EH (cell line): ENCODE measurements at regions not wholly inside any gene's neighbourhood (a gene's known extent, or its start where the extent isn't known, plus 50 kb on each side); places are given as distances from the start of the nearest gene placed in this dataset.

Source experiments
- DNase-seq: peaks from one replicate; pipeline ENCODE4 v3.0.0-alpha.2; 2015; ENCODE audit warnings: low read depth

DNA sequence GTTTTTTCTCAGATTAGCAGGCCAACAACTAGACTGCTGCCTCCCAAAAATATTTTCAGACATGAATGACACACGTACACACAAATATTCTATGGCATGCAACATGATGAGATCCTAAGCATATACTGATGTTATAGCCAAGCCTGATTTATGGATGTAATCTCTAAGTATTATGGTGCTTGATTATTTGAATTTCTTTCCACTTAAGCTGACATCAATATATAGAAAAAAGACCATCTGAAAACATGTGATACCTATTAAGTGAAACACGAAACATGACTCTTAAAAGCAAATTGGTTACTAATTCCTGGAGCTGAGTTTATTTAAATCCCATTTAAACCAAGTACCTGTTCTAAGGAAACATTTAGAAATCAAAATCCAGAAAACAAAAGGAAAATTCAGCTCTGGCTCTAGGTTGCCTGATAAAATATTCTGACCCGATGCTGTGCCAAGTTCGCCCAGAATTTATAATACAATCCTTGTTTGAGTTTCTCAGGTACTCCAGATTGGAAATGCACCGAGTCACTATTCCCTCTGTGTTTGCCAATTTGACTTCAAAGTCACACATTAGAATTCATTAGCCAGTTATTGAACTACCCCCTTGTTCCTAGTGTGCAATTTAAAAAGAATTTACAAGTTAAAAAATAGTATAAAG lies 548.6 kb downstream of the CSNK1G3 start:
- DNase-seq: no peak

- DNase-seq: no peak
Observed at GRCh38 chr5:124060011-124060410, 548.0 kb downstream of the CSNK1G3 start.

- no peak for DNase-seq
Observed at GRCh38 chr5:124059200-124059599, 547.2 kb downstream of the CSNK1G3 start.

GRCh38 chr5:124057724-124058231 lies 545.8 kb downstream of the CSNK1G3 start:
- DNase-seq: no peak

DNA sequence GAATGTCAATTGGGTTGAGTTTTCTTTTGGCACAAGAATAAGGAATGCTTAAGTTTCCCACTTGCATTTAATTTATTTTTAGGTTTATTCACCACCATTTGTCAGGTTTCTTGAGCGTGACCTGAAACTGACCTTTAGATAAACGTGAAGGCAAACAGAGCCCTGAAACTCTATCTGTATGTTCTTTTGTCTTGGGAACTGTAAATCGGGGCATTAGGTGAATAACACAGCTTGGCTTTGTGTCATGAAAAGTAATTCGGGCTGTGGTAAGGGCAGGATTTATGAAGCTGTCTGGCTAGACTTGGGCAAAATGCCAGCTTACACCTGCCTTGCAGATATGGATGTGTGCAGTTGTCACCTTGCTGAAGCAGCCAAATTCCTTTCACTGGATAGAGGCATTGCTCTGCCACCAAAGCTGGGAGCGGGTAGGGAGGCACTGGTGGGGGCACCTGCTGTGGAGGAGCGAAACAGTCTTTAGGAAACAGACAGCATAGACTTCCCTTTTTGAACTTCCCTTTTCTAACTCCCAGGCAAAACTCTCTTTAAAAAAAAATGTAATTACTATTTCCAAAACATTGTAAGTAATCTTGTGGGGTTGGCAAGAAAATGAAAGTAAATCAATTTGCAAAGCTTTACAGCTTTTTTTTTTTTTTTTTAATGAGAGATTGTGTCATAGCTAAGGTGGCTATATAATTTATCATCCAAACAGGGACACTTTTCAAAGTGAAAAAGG lies 545.2 kb downstream of the CSNK1G3 start:
- DNase-seq: no peak

DNA sequence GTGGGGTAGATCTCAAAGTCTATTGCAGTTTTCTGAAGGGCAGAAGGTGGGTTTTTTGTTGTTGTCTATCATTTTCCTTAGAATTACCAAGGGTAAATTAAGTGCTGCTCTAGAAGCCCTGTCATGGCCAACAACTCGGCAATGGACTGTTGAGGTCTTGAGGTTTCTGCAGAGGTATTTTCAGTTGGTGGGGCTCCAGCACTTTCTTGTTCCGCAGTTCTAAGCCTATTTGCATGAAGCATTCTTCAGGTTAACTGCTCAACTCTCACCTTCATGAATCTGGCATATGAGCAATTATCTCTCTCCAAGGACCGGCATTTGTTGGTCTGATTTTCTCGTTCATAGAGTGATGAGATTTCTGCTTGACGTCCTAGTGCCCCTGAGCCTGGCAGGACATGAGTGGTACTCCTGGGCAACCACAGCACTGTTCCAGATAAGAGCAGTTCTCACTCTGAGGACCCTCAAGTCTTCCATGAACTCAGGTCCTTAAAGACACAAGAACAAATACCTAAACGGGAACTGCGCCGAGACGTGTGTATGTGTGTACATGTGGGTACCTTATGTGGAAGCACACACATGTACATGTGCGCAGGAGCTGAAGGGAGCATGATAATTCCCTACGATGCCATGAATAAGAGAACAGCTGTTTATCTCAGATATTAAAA lies 544.5 kb downstream of the CSNK1G3 start:
- no peak for DNase-seq

DNA sequence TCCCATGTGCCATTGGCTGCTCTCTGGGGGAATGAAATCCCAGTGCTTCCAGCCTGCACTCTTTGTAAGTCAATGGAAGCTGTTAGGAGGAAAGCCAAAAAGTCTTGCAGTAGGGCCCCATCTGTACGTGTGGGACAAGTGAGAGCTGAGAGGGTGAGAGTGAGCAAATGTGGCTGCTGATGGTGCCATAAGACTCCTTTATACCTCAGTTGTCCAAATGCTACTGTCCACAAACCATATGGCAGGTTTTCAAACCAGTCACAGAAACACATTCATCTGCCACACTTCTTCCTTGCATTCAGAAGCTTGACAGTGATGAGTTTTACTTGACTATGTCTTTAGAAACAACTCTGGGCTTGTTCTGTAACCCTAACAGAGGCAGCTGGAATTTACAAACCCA lies 543.8 kb downstream of the CSNK1G3 start:
- DNase-seq: no peak

DNA sequence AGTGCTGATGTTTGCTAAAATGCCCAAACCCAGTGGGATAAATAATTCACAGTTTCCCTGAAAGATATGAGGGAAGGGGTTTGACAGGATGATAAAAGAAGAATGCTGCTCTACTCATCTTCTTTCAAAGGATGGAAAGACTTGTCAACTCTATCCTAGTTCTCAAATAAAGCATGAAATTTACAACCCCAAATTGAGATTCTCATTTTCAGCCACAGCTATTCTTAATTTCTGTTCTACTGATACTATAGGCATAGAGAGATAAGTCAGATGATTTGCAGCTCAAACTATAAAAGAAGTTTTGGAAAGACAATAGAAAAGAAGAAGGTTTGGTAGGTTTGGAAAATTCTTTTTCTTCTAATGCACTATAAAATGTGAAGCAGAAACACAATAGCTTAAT lies 542.6 kb downstream of the CSNK1G3 start:
- DNase-seq: no peak

GRCh38 chr5:124053340-124053739 lies 541.4 kb downstream of the CSNK1G3 start:
- DNase-seq: no peak

- no peak for DNase-seq
Observed at GRCh38 chr5:124052201-124052600, 540.2 kb downstream of the CSNK1G3 start.

GRCh38 chr5:124050120-124050770 lies 538.3 kb downstream of the CSNK1G3 start:
- DNase-seq: no peak

GRCh38 chr5:124045412-124045811 lies 533.4 kb downstream of the CSNK1G3 start:
- no peak for DNase-seq

DNA sequence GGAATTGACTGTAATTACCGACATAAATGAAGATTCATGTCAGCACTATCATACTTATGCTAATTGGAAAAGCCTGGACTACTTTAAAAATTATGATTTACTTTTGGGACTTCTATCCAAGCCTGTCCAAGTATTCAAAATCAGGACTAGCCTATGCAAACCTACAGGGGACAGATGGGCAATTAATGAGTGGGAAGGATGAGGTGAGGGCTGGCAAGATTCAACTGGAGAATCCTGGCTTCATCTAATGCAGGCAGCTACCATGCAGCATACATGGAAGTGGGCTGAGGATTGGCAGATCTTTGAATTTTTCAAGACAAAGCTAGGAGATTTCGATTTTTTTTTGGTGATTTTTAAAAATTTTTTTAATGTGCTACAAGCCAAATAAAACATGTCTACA lies 532.6 kb downstream of the CSNK1G3 start:
- DNase-seq: no peak

DNA sequence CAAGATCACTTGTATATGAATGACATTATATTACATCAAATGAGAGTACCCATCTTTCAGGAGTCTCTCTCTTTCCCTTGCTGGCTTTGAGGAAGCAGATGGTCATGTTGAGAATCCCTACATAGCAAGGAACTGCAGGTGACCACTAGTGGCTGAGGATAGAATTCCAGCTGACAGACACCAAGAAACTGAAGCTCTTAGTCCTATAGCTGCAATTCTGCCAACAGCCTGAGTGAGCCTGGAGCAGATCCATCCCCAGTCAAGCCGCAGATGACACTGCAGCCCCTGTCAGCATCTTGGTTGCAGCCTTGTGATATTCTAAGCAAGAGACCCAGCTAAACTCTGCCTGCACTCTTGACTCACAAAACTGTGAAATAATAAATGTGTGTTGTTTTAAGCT lies 531.5 kb downstream of the CSNK1G3 start:
- DNase-seq: peak; percentile 2

DNA sequence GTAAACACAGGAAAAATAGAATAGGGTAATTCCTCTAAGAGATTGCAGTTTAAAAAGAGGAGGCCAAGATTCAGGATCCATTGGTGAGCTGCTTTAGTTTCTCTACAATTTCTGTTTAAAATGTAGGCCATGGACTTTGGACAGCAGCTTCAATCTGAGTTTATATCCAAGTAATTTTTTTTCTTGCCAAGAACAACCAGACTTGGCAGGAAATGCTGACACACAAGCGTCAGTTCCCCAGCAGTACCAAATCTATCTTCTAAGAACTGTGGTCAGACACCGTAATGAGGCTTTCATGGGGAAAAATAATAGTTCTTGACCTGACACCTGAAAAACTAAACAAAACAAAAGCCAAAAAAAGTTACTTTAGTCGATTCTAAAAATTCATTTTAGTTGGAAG lies 528.8 kb downstream of the CSNK1G3 start:
- no peak for DNase-seq

GRCh38 chr5:124039410-124039809 lies 527.4 kb downstream of the CSNK1G3 start:
- no peak for DNase-seq

DNA sequence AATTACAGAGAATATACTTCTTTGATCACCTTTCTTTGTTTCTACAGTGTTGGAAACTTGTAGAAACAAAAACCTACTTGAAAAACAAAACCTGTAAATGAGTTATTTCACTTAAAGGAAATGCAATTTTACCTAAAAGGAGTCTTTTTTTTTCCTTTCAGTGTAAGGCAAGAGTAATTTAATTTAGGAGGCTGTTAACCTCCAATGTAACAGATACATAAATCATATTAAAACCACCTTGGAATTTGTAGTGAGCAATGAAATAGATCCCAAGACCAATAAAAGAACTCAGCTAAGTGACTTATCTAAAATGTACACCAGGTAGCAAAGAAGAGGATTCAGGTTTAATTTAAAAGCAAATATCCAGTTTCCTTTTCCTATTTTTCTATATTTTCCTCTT lies 524.8 kb downstream of the CSNK1G3 start:
- DNase-seq: no peak

DNA sequence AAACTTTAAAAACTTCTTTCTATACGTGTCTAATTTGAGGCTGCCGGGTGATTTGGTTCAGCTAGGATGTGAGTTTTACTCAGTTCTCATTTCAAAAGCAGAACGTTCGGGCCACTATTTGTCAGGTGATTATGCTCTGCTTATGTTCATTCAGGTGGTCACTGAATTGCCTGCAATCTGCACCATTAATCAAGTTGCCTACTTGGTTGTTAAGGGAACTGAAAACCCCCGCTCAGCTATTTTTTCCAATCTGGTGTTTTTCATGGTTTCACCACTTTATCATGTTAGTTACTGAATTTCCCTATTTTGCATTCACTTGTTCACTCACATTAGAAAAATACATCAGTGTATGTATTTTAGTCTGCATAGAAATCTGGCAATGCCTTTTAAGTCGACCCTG lies 523.0 kb downstream of the CSNK1G3 start:
- DNase-seq: no peak

DNA sequence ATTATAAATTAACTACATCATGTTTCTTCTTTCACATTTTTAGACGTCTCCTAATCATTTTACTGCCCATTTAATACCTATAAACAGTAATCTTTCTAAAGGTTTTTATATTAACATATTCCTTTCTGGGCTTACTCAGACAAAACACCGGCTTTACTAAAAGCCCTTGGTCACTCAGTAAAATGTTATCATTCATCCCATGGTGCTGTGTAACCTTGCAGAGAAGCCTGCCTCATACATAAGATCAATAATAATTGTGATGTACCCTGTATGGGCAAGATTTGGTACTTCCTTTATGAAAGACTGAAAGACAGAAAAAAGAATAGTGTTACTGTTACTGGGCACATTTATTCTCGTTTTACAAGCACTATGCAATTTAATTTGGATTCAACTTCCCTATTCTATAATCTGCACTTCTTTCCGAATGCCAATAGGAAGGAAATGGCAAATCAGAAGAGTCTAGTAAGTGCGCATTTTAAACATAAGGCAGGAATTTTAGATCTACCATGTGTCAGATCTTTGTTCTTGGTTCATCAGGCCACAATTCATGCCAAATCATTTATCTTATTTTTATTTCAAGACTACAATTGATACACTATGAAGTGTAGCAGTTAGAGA lies 522.2 kb downstream of the CSNK1G3 start:
- DNase-seq: no peak

GRCh38 chr5:124030043-124030491 lies 518.1 kb downstream of the CSNK1G3 start:
- DNase-seq: peak; percentile 3

DNA sequence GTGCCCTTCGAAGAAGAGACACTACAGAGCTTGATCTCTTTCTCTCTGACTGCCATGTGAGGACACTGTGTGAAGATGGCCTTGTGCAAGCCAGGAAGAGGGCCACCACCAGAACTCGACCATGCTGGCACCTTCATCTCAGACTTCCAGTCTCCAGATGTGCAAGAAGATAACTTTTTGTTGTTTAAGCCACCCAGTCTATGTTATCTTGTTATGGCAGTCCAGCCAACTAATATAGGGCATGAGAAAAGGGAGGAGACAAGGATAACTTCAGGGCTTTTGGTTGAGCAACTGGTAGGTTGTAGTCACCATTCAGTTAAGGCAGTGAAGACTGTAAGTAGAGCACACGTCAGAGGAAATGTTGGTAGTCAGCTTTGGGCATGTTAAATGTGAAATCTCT lies 515.5 kb downstream of the CSNK1G3 start:
- DNase-seq: no peak

DNA sequence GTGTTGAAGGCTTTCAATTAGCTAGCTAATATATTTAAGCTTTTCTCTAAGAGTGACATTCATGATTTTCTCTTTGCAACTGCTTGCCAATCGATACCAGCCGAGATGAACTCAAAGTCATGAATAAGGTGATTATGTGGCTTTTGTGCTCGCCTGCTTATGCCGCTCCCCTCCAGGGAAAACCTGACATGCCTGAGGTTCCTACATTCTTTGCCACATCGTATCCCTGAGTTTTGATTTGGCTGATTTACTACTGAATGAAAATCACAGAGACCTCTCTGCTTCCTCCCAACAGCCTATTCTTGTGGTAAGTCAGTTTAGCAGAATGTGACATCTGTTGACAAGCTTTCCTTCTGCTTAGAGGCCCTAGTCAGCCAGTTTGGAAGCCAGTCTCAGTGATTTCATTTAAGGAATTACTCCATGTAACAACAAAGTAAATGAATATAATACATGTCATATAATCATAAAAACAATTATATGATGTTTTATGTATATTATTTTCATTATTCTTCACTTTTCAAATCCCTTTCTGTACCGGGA lies 513.4 kb downstream of the CSNK1G3 start:
- DNase-seq: no peak
